ENCODE measurements at regions not wholly inside any gene's neighbourhood (a gene's known extent, or its start where the extent isn't known, plus 50 kb on each side); places are given as distances from the start of the nearest gene placed in this dataset.
A peak's percentile ranks its signal among the peaks of the same experiment; 100 is the strongest.

- DNase-seq: no peak
- Histone ChIP-seq H3K27me3 (ENCODE audit: control insufficient read depth, insufficient read depth, low read length) (no peaks in the 10 kb centered on the region), H3K36me3 (ENCODE audit: control insufficient read depth, insufficient read depth, low read length) (no peaks in the 10 kb centered on the region), H3K4me3 (ENCODE audit: low read length) (no peak overlapping the region), H3K9me3 (ENCODE audit: control insufficient read depth, low read depth, low read length) (no peaks in the 10 kb centered on the region), H3K4me1 (ENCODE audit: control insufficient read depth, insufficient read depth, low read length) (no peaks in the 10 kb centered on the region), H3K27ac (ENCODE audit: low read length) (no peak overlapping the region)
These were observed 77.1 kb upstream of the BCL6 start for GRCh38 chr3:187822402-187822801.

GRCh38 chr3:187823746-187824145 lies 78.5 kb upstream of the BCL6 start:
- Histone ChIP-seq H3K4me1 (ENCODE audit: control insufficient read depth, insufficient read depth, low read length) (peaks cover 9% of the 10 kb centered on the region), H3K36me3 (ENCODE audit: control insufficient read depth, insufficient read depth, low read length) (no peaks in the 10 kb centered on the region), H3K4me3 (ENCODE audit: low read length) (no peak overlapping the region), H3K27ac (ENCODE audit: low read length) (no peak overlapping the region), H3K27me3 (ENCODE audit: control insufficient read depth, insufficient read depth, low read length) (no peaks in the 10 kb centered on the region), H3K9me3 (ENCODE audit: control insufficient read depth, low read depth, low read length) (no peaks in the 10 kb centered on the region)
- 100% methylated on average over 2 of the region's 2 CpGs for WGBS (ENCODE audit: insufficient coverage, low lambda C conversion rate)
- DNase-seq: no peak

DNA sequence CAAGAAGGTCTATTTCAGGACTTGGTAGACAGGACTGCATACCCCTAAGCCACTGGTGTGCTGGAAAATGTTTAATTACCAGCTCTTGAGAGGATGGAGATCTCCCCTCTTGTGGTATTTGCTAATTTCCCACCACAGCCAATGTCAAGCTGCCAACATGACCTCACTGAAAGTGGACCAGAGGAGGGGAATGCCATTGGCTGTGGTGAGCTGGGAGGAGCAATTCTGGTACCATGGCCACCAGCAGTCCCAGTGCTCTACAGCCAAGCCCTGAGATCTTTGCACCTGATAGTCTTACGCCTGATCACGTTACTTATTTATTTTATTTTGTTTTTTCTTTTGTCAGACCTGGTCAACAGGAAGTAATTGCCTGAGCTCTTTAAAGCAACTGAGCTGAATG lies 82.5 kb upstream of the BCL6 start:
- H3K27me3 ChIP-seq (ENCODE audit: control insufficient read depth, insufficient read depth, low read length): no peaks in the 10 kb centered on the region
- peaks cover 26% of the 10 kb centered on the region for H3K4me1 ChIP-seq (ENCODE audit: control insufficient read depth, insufficient read depth, low read length)
- no peak for DNase-seq
- 82% methylated on average over 2 of the region's 2 CpGs for WGBS (ENCODE audit: insufficient coverage, low lambda C conversion rate)
- H3K4me3 ChIP-seq (ENCODE audit: low read length): no peak overlapping the region
- no peak overlapping the region for H3K27ac ChIP-seq (ENCODE audit: low read length)
- H3K36me3 ChIP-seq (ENCODE audit: control insufficient read depth, insufficient read depth, low read length): no peaks in the 10 kb centered on the region
- H3K9me3 ChIP-seq (ENCODE audit: control insufficient read depth, low read depth, low read length): no peaks in the 10 kb centered on the region

DNA sequence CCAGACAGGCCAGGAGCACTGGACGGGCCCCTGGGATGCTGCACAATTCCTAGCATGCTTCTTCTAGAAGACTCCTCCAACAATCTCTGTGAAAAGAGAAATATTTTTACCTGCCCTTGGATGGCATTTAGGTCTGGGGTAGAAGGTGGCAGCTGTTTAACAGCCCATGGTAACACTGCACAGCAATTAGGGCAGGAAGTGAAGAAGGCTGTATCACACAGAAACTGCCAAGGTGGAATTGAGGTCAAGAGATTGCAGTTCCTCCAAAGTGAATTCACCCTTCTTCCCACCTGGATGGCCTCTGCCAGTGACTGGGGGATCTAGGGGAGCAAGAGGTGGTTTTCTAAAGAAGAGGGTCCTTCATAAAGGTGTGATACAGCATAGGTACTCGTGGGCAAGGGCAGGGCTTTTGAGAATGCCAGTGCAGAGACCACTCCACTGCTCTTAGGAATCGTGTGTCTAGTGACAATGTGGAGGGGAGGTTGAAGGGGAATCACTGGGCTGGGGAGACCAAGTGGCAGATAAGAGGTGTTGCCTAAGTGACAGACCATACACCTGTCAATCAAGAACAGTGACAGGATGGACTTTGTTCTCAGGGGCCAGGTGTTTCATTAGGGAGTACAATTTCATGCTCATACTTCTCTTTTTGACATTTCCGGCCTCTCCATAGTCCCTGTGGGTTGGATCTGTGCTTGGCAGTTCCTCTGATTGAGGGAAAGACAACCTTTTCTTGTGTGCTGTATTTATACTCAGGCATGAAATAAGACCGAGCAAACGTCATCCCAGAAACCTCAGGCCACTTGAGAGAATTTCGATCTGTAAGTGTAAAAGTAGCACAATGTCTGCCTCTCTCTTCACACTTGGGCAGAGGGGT lies 83.5 kb upstream of the BCL6 start:
- peak; percentile 43 to 73 for DNase-seq
- H3K27ac ChIP-seq (ENCODE audit: low read length): peak overlapping the region; percentile 46
- 50% methylated on average over 1 of the region's 7 CpGs for WGBS (ENCODE audit: insufficient coverage, low lambda C conversion rate)

GRCh38 chr3:187830181-187830580 lies 84.9 kb upstream of the BCL6 start:
- Histone ChIP-seq H3K9me3 (ENCODE audit: control insufficient read depth, low read depth, low read length) (no peaks in the 10 kb centered on the region), H3K27ac (ENCODE audit: low read length) (no peak overlapping the region), H3K36me3 (ENCODE audit: control insufficient read depth, insufficient read depth, low read length) (no peaks in the 10 kb centered on the region), H3K4me1 (ENCODE audit: control insufficient read depth, insufficient read depth, low read length) (peaks cover 26% of the 10 kb centered on the region), H3K27me3 (ENCODE audit: control insufficient read depth, insufficient read depth, low read length) (no peaks in the 10 kb centered on the region), H3K4me3 (ENCODE audit: low read length) (no peak overlapping the region)
- WGBS (ENCODE audit: insufficient coverage, low lambda C conversion rate): 100% methylated on average over 1 of the region's 1 CpG
- no peak for DNase-seq

More for the DNA sequence above, 83.5 kb upstream of the BCL6 start:
- Histone ChIP-seq H3K36me3 (ENCODE audit: control insufficient read depth, insufficient read depth, low read length) (no peaks in the 10 kb centered on the region), H3K4me1 (ENCODE audit: control insufficient read depth, insufficient read depth, low read length) (peaks cover 26% of the 10 kb centered on the region), H3K9me3 (ENCODE audit: control insufficient read depth, low read depth, low read length) (no peaks in the 10 kb centered on the region), H3K4me3 (ENCODE audit: low read length) (no peak overlapping the region), H3K27me3 (ENCODE audit: control insufficient read depth, insufficient read depth, low read length) (no peaks in the 10 kb centered on the region)

DNA sequence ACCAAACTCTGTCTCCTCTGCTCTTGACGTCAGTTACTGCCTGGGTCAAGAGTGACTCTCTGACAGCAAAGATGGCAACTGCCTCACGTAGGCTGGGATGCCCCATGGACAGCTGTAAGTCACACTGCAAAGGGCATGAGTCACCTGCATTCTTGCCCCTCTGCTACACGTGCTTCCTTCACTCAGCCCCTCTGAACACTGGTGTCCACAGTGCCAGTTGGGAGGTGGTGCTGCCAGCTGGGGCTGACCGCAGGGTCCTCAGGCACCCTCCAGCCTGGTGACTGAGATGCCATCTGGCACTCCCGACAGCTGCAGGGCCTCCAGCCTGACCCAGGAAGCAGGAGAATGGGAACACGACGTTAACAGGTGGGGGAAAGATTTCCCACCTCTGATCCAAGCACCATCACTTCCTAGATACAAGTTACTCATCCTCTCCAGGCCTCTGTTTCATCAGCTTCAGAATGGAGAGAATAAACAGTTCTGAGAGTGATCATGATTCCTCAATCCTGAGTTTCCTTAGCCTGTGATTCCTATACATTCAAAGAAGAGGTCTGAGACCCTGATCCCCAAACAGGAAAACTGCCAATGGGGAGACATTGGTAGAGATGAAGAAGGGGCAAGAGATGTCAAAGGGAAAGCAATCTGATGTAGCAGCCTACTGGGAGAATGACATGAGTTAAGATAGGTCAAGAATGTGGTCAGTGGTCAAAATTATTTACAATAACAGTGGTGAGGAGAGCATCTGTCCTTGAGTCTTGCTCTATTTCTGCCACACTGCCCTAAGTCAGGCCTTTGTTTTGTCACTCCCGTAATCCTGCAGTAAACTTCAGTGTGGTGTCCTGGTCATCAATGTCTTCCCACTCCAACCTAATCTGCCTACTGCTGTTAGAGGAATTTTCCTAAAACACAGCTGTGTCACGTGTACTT lies 86.1 kb upstream of the BCL6 start:
- WGBS (ENCODE audit: insufficient coverage, low lambda C conversion rate): no CpG with 5 or more reads among the region's 9 CpGs
- H3K4me3 ChIP-seq (ENCODE audit: low read length): no peak overlapping the region
- H3K27me3 ChIP-seq (ENCODE audit: control insufficient read depth, insufficient read depth, low read length): no peaks in the 10 kb centered on the region
- H3K36me3 ChIP-seq (ENCODE audit: control insufficient read depth, insufficient read depth, low read length): no peaks in the 10 kb centered on the region
- peaks cover 26% of the 10 kb centered on the region for H3K4me1 ChIP-seq (ENCODE audit: control insufficient read depth, insufficient read depth, low read length)
- H3K27ac ChIP-seq (ENCODE audit: low read length): no peak overlapping the region
- H3K9me3 ChIP-seq (ENCODE audit: control insufficient read depth, low read depth, low read length): no peaks in the 10 kb centered on the region
- no peak for DNase-seq

- 100% methylated on average over 2 of the region's 3 CpGs for WGBS (ENCODE audit: insufficient coverage, low lambda C conversion rate)
- Histone ChIP-seq H3K27ac (ENCODE audit: low read length) (no peak overlapping the region), H3K9me3 (ENCODE audit: control insufficient read depth, low read depth, low read length) (no peaks in the 10 kb centered on the region), H3K4me3 (ENCODE audit: low read length) (no peak overlapping the region), H3K27me3 (ENCODE audit: control insufficient read depth, insufficient read depth, low read length) (no peaks in the 10 kb centered on the region), H3K4me1 (ENCODE audit: control insufficient read depth, insufficient read depth, low read length) (peaks cover 26% of the 10 kb centered on the region), H3K36me3 (ENCODE audit: control insufficient read depth, insufficient read depth, low read length) (no peaks in the 10 kb centered on the region)
- no peak for DNase-seq
These were observed 86.9 kb upstream of the BCL6 start for GRCh38 chr3:187832202-187832601.

- Histone ChIP-seq H3K4me3 (ENCODE audit: low read length) (no peak overlapping the region), H3K9me3 (ENCODE audit: control insufficient read depth, low read depth, low read length) (no peaks in the 10 kb centered on the region), H3K36me3 (ENCODE audit: control insufficient read depth, insufficient read depth, low read length) (no peaks in the 10 kb centered on the region), H3K27me3 (ENCODE audit: control insufficient read depth, insufficient read depth, low read length) (no peaks in the 10 kb centered on the region), H3K27ac (ENCODE audit: low read length) (no peak overlapping the region), H3K4me1 (ENCODE audit: control insufficient read depth, insufficient read depth, low read length) (peaks cover 20% of the 10 kb centered on the region)
- WGBS (ENCODE audit: insufficient coverage, low lambda C conversion rate): no CpG with 5 or more reads among the region's 3 CpGs
- no peak for DNase-seq
These were observed 88.1 kb upstream of the BCL6 start for GRCh38 chr3:187833375-187833774.

GRCh38 chr3:187833799-187834578 lies 88.7 kb upstream of the BCL6 start:
- Histone ChIP-seq H3K27ac (ENCODE audit: low read length) (no peak overlapping the region), H3K36me3 (ENCODE audit: control insufficient read depth, insufficient read depth, low read length) (no peaks in the 10 kb centered on the region), H3K9me3 (ENCODE audit: control insufficient read depth, low read depth, low read length) (no peaks in the 10 kb centered on the region), H3K4me3 (ENCODE audit: low read length) (no peak overlapping the region), H3K27me3 (ENCODE audit: control insufficient read depth, insufficient read depth, low read length) (no peaks in the 10 kb centered on the region), H3K4me1 (ENCODE audit: control insufficient read depth, insufficient read depth, low read length) (peaks cover 14% of the 10 kb centered on the region)
- no CpG with 5 or more reads among the region's 9 CpGs for WGBS (ENCODE audit: insufficient coverage, low lambda C conversion rate)
- DNase-seq: no peak

Data from large intestine (tissue), 3 donors.